Hepatocyte (in vitro differentiated cells): ENCODE measurements at regions not wholly inside any gene's neighbourhood (a gene's known extent, or its start where the extent isn't known, plus 50 kb on each side); places are given as distances from the start of the nearest gene placed in this dataset.

Source experiments
- DNase-seq: peaks from one replicate; pipeline ENCODE4 v3.0.0-alpha.2; 2016; ENCODE audit warnings: low spot score
- H2AFZ ChIP-seq: fragments of 200-600 bp; sonication (generic); 2 replicates; pipeline ENCODE4 v1.6.0; 2016; ENCODE audit warnings: antibody characterized with exemption, mild to moderate bottlenecking
- H3K27ac ChIP-seq: fragments of 200-600 bp; sonication (generic); 2 replicates; pipeline ENCODE4 v1.5.1; 2016; ENCODE audit warnings: mild to moderate bottlenecking
- H3K27me3 ChIP-seq: fragments of 200-600 bp; sonication (generic); 2 replicates; pipeline ENCODE4 v1.6.1; 2016
- H3K36me3 ChIP-seq: fragments of 200-600 bp; sonication (generic); replicated peaks from 2 replicates; pipeline ENCODE4 v1.5.1; 2016; ENCODE audit warnings: low read depth; ENCODE audit not compliant: insufficient read depth
- H3K4me1 ChIP-seq: fragments of 200-600 bp; sonication (generic); 2 replicates; pipeline ENCODE4 v1.5.1; 2016; ENCODE audit warnings: mild to moderate bottlenecking, moderate library complexity; ENCODE audit not compliant: insufficient read depth
- H3K4me2 ChIP-seq: fragments of 200-600 bp; sonication (generic); 2 replicates; pipeline ENCODE4 v1.6.0; 2016
- H3K4me3 ChIP-seq: fragments of 200-600 bp; sonication (generic); 2 replicates; pipeline ENCODE4 v1.5.1; 2016; ENCODE audit warnings: mild to moderate bottlenecking
- H3K79me2 ChIP-seq: fragments of 200-600 bp; sonication (generic); 2 replicates; pipeline ENCODE4 v1.6.0; 2017; ENCODE audit warnings: mild to moderate bottlenecking
- H3K9me2 ChIP-seq: fragments of 200-600 bp; sonication (generic); replicated peaks from 2 replicates; pipeline ENCODE4 v1.6.0; 2017; ENCODE audit warnings: mild to moderate bottlenecking; ENCODE audit not compliant: insufficient read depth
- H3K9me3 ChIP-seq: fragments of 200-600 bp; sonication (generic); 2 replicates; pipeline ENCODE4 v1.5.1; 2016; ENCODE audit warnings: low read depth, mild to moderate bottlenecking
- H4K20me1 ChIP-seq: fragments of 200-600 bp; sonication (generic); 2 replicates; pipeline ENCODE4 v1.6.0; 2016; ENCODE audit warnings: mild to moderate bottlenecking; ENCODE audit not compliant: insufficient read depth, poor library complexity, severe bottlenecking
- EZH2 ChIP-seq: fragments of 200-600 bp; sonication (generic); IDR thresholded peaks from 2 replicates; pipeline ENCODE4 v1.6.1; 2016; ENCODE audit warnings: antibody characterized with exemption, mild to moderate bottlenecking, borderline replicate concordance
- EZH2phosphoT487 ChIP-seq: fragments of 200-600 bp; sonication (generic); IDR thresholded peaks from one replicate; pipeline ENCODE4 v1.6.1; 2018; ENCODE audit warnings: antibody characterized with exemption, mild to moderate bottlenecking, low read depth, moderate library complexity; ENCODE audit not compliant: unreplicated experiment, severe bottlenecking
- WGBS: methylation state at CpG from one replicate; pipeline ENCODE4 v1.1.6; 2016; ENCODE audit warnings: low lambda C conversion rate; ENCODE audit errors: missing lambda C conversion rate; 5-methylcytosine and 5-hydroxymethylcytosine counted together
- TF ChIP-seq, protein P1 (sequence below): fragments of 200-600 bp; sonication (generic); IDR thresholded peaks from 2 replicates; pipeline ENCODE4 v1.5.1; 2016; ENCODE audit warnings: antibody characterized with exemption, mild to moderate bottlenecking; ENCODE audit not compliant: poor library complexity

DNA sequence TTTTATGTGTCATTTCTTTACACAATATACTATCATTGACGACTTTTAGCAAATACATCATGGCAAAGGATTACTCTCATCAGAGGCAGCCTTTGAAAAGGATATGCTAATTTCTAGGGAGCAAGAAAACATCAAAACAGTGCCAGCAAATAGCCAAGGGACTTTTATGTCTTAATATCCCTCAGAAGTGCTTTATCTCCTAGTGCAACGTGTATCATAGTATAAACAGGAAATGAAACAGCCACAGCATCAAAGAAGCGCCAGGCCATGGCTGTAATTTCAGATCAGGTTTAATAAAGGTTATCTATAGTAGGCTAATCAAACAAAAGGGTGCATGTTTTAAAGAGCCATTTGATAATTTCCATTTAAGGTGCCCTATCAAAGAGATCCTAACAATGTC, 159.9 kb downstream of the AXIN2 start:
- Histone ChIP-seq H3K36me3 (no peaks in the 10 kb centered on the region), H3K9me3 (no peaks in the 10 kb centered on the region), H3K79me2 (no peaks in the 10 kb centered on the region), H2AFZ (no peak overlapping the region), H3K27me3 (no peaks in the 10 kb centered on the region), H4K20me1 (no peaks in the 10 kb centered on the region), H3K4me2 (no peak overlapping the region), H3K9me2 (no peaks in the 10 kb centered on the region), H3K4me1 (no peaks in the 10 kb centered on the region), H3K4me3 (no peak overlapping the region), H3K27ac (no peak overlapping the region)
- TF ChIP-seq, protein P1, sequence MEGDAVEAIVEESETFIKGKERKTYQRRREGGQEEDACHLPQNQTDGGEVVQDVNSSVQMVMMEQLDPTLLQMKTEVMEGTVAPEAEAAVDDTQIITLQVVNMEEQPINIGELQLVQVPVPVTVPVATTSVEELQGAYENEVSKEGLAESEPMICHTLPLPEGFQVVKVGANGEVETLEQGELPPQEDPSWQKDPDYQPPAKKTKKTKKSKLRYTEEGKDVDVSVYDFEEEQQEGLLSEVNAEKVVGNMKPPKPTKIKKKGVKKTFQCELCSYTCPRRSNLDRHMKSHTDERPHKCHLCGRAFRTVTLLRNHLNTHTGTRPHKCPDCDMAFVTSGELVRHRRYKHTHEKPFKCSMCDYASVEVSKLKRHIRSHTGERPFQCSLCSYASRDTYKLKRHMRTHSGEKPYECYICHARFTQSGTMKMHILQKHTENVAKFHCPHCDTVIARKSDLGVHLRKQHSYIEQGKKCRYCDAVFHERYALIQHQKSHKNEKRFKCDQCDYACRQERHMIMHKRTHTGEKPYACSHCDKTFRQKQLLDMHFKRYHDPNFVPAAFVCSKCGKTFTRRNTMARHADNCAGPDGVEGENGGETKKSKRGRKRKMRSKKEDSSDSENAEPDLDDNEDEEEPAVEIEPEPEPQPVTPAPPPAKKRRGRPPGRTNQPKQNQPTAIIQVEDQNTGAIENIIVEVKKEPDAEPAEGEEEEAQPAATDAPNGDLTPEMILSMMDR: no peak
- no peak for TF ChIP-seq EZH2phosphoT487
- TF ChIP-seq EZH2: no peak
- no peak for DNase-seq
- 37% methylated on average over 3 of the region's 3 CpGs for WGBS

DNA sequence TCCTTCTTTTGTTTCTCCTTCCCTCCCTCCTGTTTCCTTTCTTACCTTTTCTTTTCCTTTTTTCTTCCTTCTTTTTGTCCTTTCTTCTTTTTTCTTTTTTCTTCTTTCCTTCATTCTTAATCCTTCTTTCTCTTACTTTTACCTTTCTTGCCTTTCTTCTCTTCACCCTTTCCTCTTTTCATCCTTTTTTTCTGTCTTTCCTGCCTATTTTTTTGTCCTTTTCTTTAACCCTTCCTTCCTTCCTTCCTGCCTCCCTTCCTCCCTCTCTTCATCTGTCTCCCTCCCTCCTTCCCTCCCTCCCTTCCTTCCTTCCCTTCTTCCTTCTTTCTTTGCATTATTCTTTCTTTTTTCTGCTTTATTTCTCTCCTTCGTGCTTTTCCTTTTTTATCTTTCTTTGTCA, 160.7 kb downstream of the AXIN2 start:
- WGBS: 100% methylated on average over 1 of the region's 1 CpG
- Histone ChIP-seq H3K4me2 (no peak overlapping the region), H4K20me1 (no peaks in the 10 kb centered on the region), H3K36me3 (no peaks in the 10 kb centered on the region), H2AFZ (no peak overlapping the region), H3K27ac (no peak overlapping the region), H3K9me2 (no peaks in the 10 kb centered on the region), H3K4me1 (no peaks in the 10 kb centered on the region), H3K27me3 (no peaks in the 10 kb centered on the region), H3K79me2 (no peaks in the 10 kb centered on the region), H3K9me3 (no peaks in the 10 kb centered on the region), H3K4me3 (no peak overlapping the region)
- TF ChIP-seq, protein P1: no peak
- TF ChIP-seq EZH2phosphoT487 (no peak), EZH2 (no peak)
- DNase-seq: no peak

DNA sequence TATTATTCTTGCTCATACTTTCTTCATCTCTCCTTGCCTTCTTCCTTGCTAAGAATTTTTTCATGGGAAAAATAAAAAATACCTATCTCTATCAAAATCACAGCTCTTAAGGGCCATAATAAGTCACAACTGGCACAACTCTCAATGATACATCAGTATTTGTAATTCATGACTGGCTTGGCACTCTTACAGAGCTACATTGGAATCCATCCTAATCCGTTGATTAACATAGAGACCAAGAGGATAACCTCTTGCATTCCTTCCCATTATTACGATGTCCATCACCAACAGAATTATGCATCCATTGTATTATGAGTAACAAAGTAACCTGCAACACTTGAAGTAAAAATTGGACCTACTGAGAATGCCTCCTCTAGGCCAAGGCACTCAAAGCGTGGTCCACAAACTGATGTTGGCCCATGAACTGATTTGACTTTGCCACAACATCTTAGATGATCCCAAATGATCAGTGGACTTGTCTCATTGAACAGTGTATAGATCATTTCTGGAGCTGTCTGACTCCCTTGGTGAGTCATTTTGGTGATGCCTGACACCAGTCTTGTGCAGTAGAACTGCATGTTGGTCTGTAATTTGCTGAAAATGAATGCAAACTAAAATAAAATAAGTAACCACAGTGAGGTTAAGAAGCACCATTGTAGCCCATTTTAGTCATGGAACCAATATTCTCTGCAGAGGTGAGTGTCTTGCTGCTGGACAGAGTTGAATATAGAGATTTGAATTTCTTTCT, 163.2 kb downstream of the AXIN2 start:
- no peaks in the 10 kb centered on the region for H4K20me1 ChIP-seq
- H3K4me3 ChIP-seq: no peak overlapping the region
- H3K27ac ChIP-seq: no peak overlapping the region
- TF ChIP-seq EZH2: no peak
- TF ChIP-seq, protein P1: no peak
- TF ChIP-seq EZH2phosphoT487: no peak
- no peak overlapping the region for H2AFZ ChIP-seq
- H3K79me2 ChIP-seq: no peaks in the 10 kb centered on the region
- H3K27me3 ChIP-seq: no peaks in the 10 kb centered on the region
- H3K36me3 ChIP-seq: no peaks in the 10 kb centered on the region
- no peaks in the 10 kb centered on the region for H3K4me1 ChIP-seq
- no peaks in the 10 kb centered on the region for H3K9me3 ChIP-seq
- 84% methylated on average over 3 of the region's 3 CpGs for WGBS
- no peak overlapping the region for H3K4me2 ChIP-seq
- H3K9me2 ChIP-seq: no peaks in the 10 kb centered on the region
- DNase-seq: no peak
